Aorta (tissue), 5 donors: ENCODE measurements at regions not wholly inside any gene's neighbourhood (a gene's known extent, or its start where the extent isn't known, plus 50 kb on each side); places are given as distances from the start of the nearest gene placed in this dataset.

Experiments used
- ATAC-seq: fragments of 200-7000 bp; cut with Tn5 transposase; one replicate; pipeline ENCODE4 v1.9.1; 2022; ENCODE audit warnings: moderate library complexity; ENCODE audit not compliant: low FRiP score
- DNase-seq, 2 donors: peaks; one replicate each; pipeline ENCODE4 v3.0.0-alpha.2; 2020
- H3K27ac ChIP-seq, 2 donors: one replicate each; pipeline ENCODE4 v1.5.1; 2013; ENCODE audit warnings: low read length in 2 of 2, mild to moderate bottlenecking in 2 of 2, moderate library complexity in 2 of 2, control low read depth in 1 of 2, inconsistent platforms in 1 of 2, low read depth in 1 of 2
- H3K27me3 ChIP-seq, 2 donors: one replicate each; pipeline ENCODE4 v1.6.1; 2013; ENCODE audit warnings: control low read depth in 1 of 2, low read length in 1 of 2, mild to moderate bottlenecking in 1 of 2, moderate library complexity in 1 of 2; ENCODE audit not compliant: insufficient read depth in 2 of 2, control insufficient read depth in 1 of 2
- H3K36me3 ChIP-seq, 2 donors: one replicate each; pipeline ENCODE4 v1.6.1; 2013; ENCODE audit warnings: control low read depth in 1 of 2, low read length in 1 of 2, mild to moderate bottlenecking in 1 of 2; ENCODE audit not compliant: insufficient read depth in 2 of 2, control insufficient read depth in 1 of 2
- H3K4me1 ChIP-seq, 2 donors: one replicate each; pipeline ENCODE4 v1.6.1; 2013; ENCODE audit warnings: low read length in 2 of 2, control low read depth in 1 of 2, mild to moderate bottlenecking in 1 of 2, moderate library complexity in 1 of 2; ENCODE audit not compliant: insufficient read depth in 2 of 2, control insufficient read depth in 1 of 2
- H3K4me3 ChIP-seq, 2 donors: one replicate each; pipeline ENCODE4 v1.5.1; 2013; ENCODE audit warnings: low read length in 2 of 2, control low read depth in 1 of 2, mild to moderate bottlenecking in 1 of 2
- H3K9me3 ChIP-seq: one replicate; pipeline ENCODE4 v1.6.1; 2013; ENCODE audit warnings: mild to moderate bottlenecking, low read length; ENCODE audit not compliant: control insufficient read depth
- WGBS, 2 donors: extraction: QIAGEN DNeasy Blood & Tissue Kit; methylation state at CpG; one replicate each; pipeline ENCODE4 v1.1.7; 2013; 5-methylcytosine and 5-hydroxymethylcytosine counted together
- intact Hi-C, 2 donors: fragments of 100-400 bp; cut with DNase I; formaldehyde crosslinking; loops; one replicate each; pipeline versions ENCODE4 v1.14.2 to v1.15.0; 2022
- donor health status: healthy with polysubstance abuse.
- donor health status: Bipolar disorder and iron deficiency.
- donor health status: DM: no; HTN: no; CAD: no.
- donor health status: DM: no; HTN: no; CAD: no.
- donor health status: DM: yes; HTN: yes; CAD: no.

- Histone ChIP-seq H3K27ac (no peak overlapping the region), H3K9me3 (no peaks in the 10 kb centered on the region), H3K4me3 (no peak overlapping the region), H3K27me3 (no peaks in the 10 kb centered on the region), H3K4me1 (no peaks in the 10 kb centered on the region), H3K36me3 (no peaks in the 10 kb centered on the region)
- DNase-seq (no peak), ATAC-seq (no peak)
- intact Hi-C loops, result no loop called here
- WGBS, 2 donors, result 90% methylated on average over 8 of the region's 8 CpGs
These were observed 52.0 kb upstream of the STEAP1B start for GRCh38 chr7:22551768-22552513.

DNA sequence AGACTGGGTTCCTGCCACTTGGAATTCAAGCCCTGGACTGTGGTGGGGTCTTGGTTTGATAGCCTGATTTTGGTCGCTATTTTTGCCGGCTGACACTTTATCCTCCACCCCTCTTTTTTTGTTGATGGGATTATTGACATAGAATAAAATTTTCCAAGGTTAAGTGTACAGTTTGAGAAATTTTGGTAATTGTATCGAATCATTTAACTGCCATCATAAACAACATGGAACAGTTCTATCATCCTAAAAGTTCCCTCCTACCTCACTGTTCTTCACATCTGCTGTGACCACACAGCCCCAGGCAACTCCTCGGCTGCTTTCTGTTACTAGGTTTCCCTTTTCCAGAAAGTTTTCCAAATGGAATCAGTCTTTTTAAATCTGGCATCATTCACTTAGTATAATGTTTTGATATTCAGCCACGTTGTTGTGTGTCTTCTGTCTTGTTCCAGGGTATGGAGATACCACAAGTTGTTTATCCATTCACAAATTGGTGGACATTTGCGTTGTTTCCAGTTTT lies 50.6 kb upstream of the STEAP1B start:
- intact Hi-C loops, result no loop called here
- no peaks in the 10 kb centered on the region for H3K36me3 ChIP-seq
- no peaks in the 10 kb centered on the region for H3K9me3 ChIP-seq
- 51 to 64% methylated on average over 6 of the region's 6 CpGs for WGBS, 2 donors
- H3K4me3 ChIP-seq, result no peak overlapping the region
- no peaks in the 10 kb centered on the region for H3K27me3 ChIP-seq
- ATAC-seq (no peak), DNase-seq (no peak)
- no peaks in the 10 kb centered on the region for H3K4me1 ChIP-seq
- H3K27ac ChIP-seq, result no peak overlapping the region

GRCh38 chr7:22549667-22550513 lies 49.9 kb upstream of the STEAP1B start:
- H3K27me3 ChIP-seq, result no peaks in the 10 kb centered on the region
- no peak overlapping the region for H3K27ac ChIP-seq
- peak in 1 of 2 donors; percentile 77 for DNase-seq
- ATAC-seq, result peak; percentile 30
- no peak overlapping the region for H3K4me3 ChIP-seq
- WGBS, 2 donors, result 5 to 8% methylated on average over 48 of the region's 48 CpGs
- H3K4me1 ChIP-seq, result no peaks in the 10 kb centered on the region
- intact Hi-C loops, result no loop called here
- no peaks in the 10 kb centered on the region for H3K36me3 ChIP-seq
- no peaks in the 10 kb centered on the region for H3K9me3 ChIP-seq
